Lung (tissue), 11 donors: ENCODE measurements at regions not wholly inside any gene's neighbourhood (a gene's known extent, or its start where the extent isn't known, plus 50 kb on each side); places are given as distances from the start of the nearest gene placed in this dataset.

Experiments used
- ATAC-seq: fragments of 200-7000 bp; cut with Tn5 transposase; one replicate; pipeline ENCODE4 v1.9.1; 2020; ENCODE audit warnings: moderate number of reproducible peaks; ENCODE audit not compliant: insufficient read depth, low FRiP score
- DNase-seq, 3 donors: peaks; one replicate each; pipeline ENCODE4 v3.0.0-alpha.2; 2013 to 2017
- H3K27ac ChIP-seq, 2 donors: one replicate each; pipeline ENCODE4 v1.5.1; 2013; ENCODE audit warnings: mild to moderate bottlenecking in 2 of 2, moderate library complexity in 2 of 2, control low read depth in 1 of 2, inconsistent platforms in 1 of 2, low read depth in 1 of 2, low read length in 1 of 2
- H3K27me3 ChIP-seq, 3 donors: one replicate each; pipeline ENCODE4 v1.5.1; 2013; ENCODE audit warnings: low read length in 2 of 3; ENCODE audit not compliant: control insufficient read depth in 3 of 3, insufficient read depth in 3 of 3
- H3K36me3 ChIP-seq, 4 donors: one replicate each; pipeline ENCODE4 v1.5.1; 2013; ENCODE audit warnings: low read length in 4 of 4, mild to moderate bottlenecking in 1 of 4, moderate library complexity in 1 of 4; ENCODE audit not compliant: control insufficient read depth in 4 of 4, insufficient read depth in 4 of 4
- H3K4me1 ChIP-seq, 5 donors: one replicate each; pipeline ENCODE4 v1.5.1; 2013; ENCODE audit warnings: low read length in 5 of 5, mild to moderate bottlenecking in 2 of 5, moderate library complexity in 1 of 5; ENCODE audit not compliant: control insufficient read depth in 5 of 5, insufficient read depth in 5 of 5
- H3K4me3 ChIP-seq: one replicate; pipeline ENCODE4 v1.5.1; 2013; ENCODE audit warnings: mild to moderate bottlenecking, control low read depth, moderate library complexity
- H3K9ac ChIP-seq, 2 donors: one replicate each; pipeline ENCODE4 v1.5.1; 2013; ENCODE audit warnings: low read length in 2 of 2, control low read depth in 1 of 2; ENCODE audit not compliant: insufficient read depth in 1 of 2
- H3K9me3 ChIP-seq, 4 donors: one replicate each; pipeline ENCODE4 v1.5.1; 2013; ENCODE audit warnings: low read length in 3 of 4, mild to moderate bottlenecking in 1 of 4, moderate library complexity in 1 of 4; ENCODE audit not compliant: control insufficient read depth in 4 of 4, insufficient read depth in 3 of 4
- WGBS, 2 donors: extraction: QIAGEN DNeasy Blood & Tissue Kit; methylation state at CpG; one replicate each; pipeline ENCODE4 v1.1.7; 2013; 5-methylcytosine and 5-hydroxymethylcytosine counted together
- TF ChIP-seq, protein P1 (sequence below): IDR thresholded peaks from 2 replicates; pipeline ENCODE4 v1.5.1; 2012; ENCODE audit warnings: mild to moderate bottlenecking; ENCODE audit errors: control extremely low read depth, extremely low read depth
- donor health status: control.
- donor health status: control.
- donor health status: Bipolar disorder and iron deficiency.
- donor health status: healthy.
- donor health status: DM: yes; HTN: yes; CAD: no.

GRCh38 chrX:122906726-122907125, 277.4 kb upstream of the GRIA3 start:
- Histone ChIP-seq H3K9me3 (peaks cover 0 to 13% (median 4%) of the 10 kb centered on the region in 4 donors), H3K36me3 (no peaks in the 10 kb centered on the region), H3K27me3 (no peaks in the 10 kb centered on the region), H3K9ac (no peak overlapping the region), H3K27ac (no peak overlapping the region), H3K4me1 (no peaks in the 10 kb centered on the region), H3K4me3 (no peak overlapping the region)
- TF ChIP-seq, protein P1, sequence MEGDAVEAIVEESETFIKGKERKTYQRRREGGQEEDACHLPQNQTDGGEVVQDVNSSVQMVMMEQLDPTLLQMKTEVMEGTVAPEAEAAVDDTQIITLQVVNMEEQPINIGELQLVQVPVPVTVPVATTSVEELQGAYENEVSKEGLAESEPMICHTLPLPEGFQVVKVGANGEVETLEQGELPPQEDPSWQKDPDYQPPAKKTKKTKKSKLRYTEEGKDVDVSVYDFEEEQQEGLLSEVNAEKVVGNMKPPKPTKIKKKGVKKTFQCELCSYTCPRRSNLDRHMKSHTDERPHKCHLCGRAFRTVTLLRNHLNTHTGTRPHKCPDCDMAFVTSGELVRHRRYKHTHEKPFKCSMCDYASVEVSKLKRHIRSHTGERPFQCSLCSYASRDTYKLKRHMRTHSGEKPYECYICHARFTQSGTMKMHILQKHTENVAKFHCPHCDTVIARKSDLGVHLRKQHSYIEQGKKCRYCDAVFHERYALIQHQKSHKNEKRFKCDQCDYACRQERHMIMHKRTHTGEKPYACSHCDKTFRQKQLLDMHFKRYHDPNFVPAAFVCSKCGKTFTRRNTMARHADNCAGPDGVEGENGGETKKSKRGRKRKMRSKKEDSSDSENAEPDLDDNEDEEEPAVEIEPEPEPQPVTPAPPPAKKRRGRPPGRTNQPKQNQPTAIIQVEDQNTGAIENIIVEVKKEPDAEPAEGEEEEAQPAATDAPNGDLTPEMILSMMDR, result no peak
- ATAC-seq (no peak), DNase-seq (no peak)
- 87 to 97% methylated on average over 7 of the region's 7 CpGs for WGBS, 2 donors

- 61 to 83% methylated on average over 1 of the region's 1 CpG for WGBS, 2 donors
- TF ChIP-seq, protein P1, result no peak
- Histone ChIP-seq H3K4me3 (no peak overlapping the region), H3K9ac (no peak overlapping the region), H3K27me3 (no peaks in the 10 kb centered on the region), H3K27ac (no peak overlapping the region), H3K9me3 (peaks cover 0 to 13% (median 4%) of the 10 kb centered on the region in 4 donors), H3K36me3 (no peaks in the 10 kb centered on the region), H3K4me1 (no peaks in the 10 kb centered on the region)
- ATAC-seq, result no peak
- no peak for DNase-seq
Observed at GRCh38 chrX:122907375-122907774, 276.7 kb upstream of the GRIA3 start.

DNA sequence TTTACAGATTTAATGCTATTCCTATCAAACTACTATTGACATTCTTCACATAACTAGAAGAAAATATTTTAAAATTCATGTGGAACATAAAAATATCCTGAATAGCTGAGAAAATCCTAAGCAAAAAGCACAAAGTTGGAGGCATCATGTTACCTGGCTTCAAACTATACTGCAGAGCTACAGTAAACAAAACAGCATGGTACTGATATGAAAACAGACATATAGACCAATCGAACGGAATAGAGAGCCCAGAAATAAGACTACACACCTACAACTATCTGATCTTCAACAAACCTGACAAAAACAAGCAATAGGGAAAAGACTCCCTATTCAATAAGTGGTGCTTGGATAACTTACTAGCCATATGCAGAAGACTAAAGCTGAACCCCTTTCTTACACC, 273.4 kb upstream of the GRIA3 start:
- TF ChIP-seq, protein P1, result no peak
- no peak overlapping the region for H3K9ac ChIP-seq
- H3K27me3 ChIP-seq, result no peaks in the 10 kb centered on the region
- ATAC-seq (no peak), DNase-seq (no peak)
- H3K4me3 ChIP-seq, result no peak overlapping the region
- no peak overlapping the region for H3K27ac ChIP-seq
- H3K36me3 ChIP-seq, result no peaks in the 10 kb centered on the region
- no peaks in the 10 kb centered on the region for H3K4me1 ChIP-seq
- 51 to 71% methylated on average over 2 of the region's 2 CpGs for WGBS, 2 donors
- peaks cover 0 to 21% (median 5%) of the 10 kb centered on the region in 4 donors for H3K9me3 ChIP-seq

DNA sequence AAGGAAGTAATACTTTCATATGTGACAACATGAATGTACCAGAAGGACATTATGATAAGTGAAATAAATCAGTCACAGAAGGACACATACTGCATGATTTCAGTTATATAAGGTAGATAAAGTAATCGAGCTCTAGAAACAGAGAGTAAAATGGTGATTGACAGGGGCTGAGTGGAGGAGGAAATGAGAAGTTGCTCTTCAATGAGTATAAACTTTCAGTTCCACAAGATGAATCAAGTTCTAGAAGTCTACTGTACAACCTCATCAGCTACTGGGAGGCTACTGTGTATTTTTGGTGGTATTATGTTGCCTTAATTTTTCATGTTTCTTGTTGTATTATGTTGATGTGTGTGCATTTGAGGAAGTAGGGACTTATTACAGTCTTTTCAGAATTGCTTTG, 270.9 kb upstream of the GRIA3 start:
- H3K36me3 ChIP-seq, result no peaks in the 10 kb centered on the region
- WGBS, 2 donors, result 85 to 95% methylated on average over 1 of the region's 1 CpG
- TF ChIP-seq, protein P1, result no peak
- DNase-seq (no peak), ATAC-seq (no peak)
- no peak overlapping the region for H3K9ac ChIP-seq
- H3K9me3 ChIP-seq, result peaks cover 0 to 13% (median 2%) of the 10 kb centered on the region in 4 donors
- no peaks in the 10 kb centered on the region for H3K27me3 ChIP-seq
- H3K4me3 ChIP-seq, result no peak overlapping the region
- no peak overlapping the region for H3K27ac ChIP-seq
- no peaks in the 10 kb centered on the region for H3K4me1 ChIP-seq
